BE2C (cell line): ENCODE measurements at regions not wholly inside any gene's neighbourhood (a gene's known extent, or its start where the extent isn't known, plus 50 kb on each side); places are given as distances from the start of the nearest gene placed in this dataset.

Experiments
- DNase-seq: peaks from one replicate; pipeline ENCODE4 v3.0.0-alpha.2; 2020
- H3K27me3 ChIP-seq: fragments of 250-450 bp; sonication (Bioruptor Pico); 2 replicates; pipeline ENCODE4 v1.5.1; 2020; ENCODE audit warnings: mild to moderate bottlenecking
- H3K36me3 ChIP-seq: fragments of 250-450 bp; sonication (Bioruptor Pico); 2 replicates; pipeline ENCODE4 v1.5.1; 2020; ENCODE audit warnings: mild to moderate bottlenecking
- H3K4me1 ChIP-seq: fragments of 250-450 bp; sonication (Bioruptor Pico); 2 replicates; pipeline ENCODE4 v1.5.1; 2020
- H3K4me3 ChIP-seq: 2 replicates; pipeline ENCODE4 v1.5.1; 2011; ENCODE audit warnings: low read depth, low read length
- H3K9me3 ChIP-seq: fragments of 250-450 bp; sonication (Bioruptor Pico); 2 replicates; pipeline ENCODE4 v1.5.1; 2020
- TF ChIP-seq, protein P1 (sequence below): IDR thresholded peaks from 2 replicates; pipeline ENCODE4 v1.5.1; 2012; ENCODE audit warnings: mild to moderate bottlenecking, low read depth, low read length

DNA sequence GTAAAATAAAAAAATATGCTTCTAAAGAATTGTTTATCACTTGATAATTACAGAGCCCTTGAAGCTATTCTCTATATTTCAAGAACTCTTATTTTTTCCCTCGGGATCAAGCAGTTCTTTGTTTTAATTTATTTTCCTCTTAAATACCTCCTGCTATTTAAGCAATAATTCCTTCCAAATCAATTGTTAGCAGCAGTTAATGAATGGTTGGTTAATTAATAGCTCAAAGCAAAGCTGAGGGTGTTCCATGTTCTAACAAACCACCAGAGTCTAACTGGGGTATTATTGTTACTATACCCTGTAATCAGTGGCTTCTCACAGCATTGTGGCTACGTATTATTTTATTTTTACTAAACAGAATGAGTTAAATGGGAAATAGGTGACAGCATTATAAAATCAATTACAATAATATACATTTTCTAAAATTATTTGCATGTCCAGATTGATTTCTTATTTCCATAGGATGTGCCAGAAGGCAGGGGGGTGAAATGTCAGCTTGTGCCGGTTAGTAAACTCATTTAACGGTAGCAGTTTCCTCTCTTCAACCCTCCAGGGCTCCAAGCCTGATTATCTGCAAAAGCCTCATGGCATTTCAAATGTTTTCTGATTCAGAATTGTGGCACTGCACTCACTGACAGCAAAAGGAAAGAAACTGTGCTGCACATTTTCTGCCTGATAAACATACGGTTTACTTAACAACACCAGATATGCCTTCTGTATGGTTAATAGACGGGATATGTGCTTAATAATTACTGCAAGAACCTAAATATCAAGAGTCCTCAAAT, 286.9 kb upstream of the EMCN start:
- TF ChIP-seq, protein P1, sequence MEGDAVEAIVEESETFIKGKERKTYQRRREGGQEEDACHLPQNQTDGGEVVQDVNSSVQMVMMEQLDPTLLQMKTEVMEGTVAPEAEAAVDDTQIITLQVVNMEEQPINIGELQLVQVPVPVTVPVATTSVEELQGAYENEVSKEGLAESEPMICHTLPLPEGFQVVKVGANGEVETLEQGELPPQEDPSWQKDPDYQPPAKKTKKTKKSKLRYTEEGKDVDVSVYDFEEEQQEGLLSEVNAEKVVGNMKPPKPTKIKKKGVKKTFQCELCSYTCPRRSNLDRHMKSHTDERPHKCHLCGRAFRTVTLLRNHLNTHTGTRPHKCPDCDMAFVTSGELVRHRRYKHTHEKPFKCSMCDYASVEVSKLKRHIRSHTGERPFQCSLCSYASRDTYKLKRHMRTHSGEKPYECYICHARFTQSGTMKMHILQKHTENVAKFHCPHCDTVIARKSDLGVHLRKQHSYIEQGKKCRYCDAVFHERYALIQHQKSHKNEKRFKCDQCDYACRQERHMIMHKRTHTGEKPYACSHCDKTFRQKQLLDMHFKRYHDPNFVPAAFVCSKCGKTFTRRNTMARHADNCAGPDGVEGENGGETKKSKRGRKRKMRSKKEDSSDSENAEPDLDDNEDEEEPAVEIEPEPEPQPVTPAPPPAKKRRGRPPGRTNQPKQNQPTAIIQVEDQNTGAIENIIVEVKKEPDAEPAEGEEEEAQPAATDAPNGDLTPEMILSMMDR = no peak
- no peaks in the 10 kb centered on the region for H3K27me3 ChIP-seq

DNA sequence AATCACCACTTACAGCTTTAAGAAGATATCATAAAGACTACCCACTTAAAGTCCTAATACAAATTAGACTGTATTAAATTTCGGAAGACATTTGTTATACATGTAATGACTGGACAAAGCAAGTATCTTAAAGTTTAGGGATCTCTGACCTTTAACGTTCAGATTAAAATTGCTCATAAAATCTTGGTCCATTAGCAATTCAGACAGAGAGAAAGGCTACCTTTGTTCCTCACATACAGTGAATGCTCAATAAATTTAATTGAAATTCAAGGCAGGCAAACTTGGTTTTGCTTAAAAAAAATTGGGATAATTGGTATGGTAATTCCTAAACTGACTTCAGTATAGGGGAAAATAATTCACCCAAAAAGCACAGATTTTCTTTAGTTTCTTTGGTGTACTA, 285.9 kb upstream of the EMCN start:
- DNase-seq = no peak
- TF ChIP-seq, protein P1 = no peak
- no peaks in the 10 kb centered on the region for H3K36me3 ChIP-seq
- H3K9me3 ChIP-seq = no peaks in the 10 kb centered on the region
- H3K27me3 ChIP-seq = no peaks in the 10 kb centered on the region
- H3K4me1 ChIP-seq = peaks cover 4% of the 10 kb centered on the region; the same call in 1 of the 2 replicates
- no peak overlapping the region for H3K4me3 ChIP-seq

More for the DNA sequence above, 286.9 kb upstream of the EMCN start:
- no peak for DNase-seq
- no peaks in the 10 kb centered on the region for H3K9me3 ChIP-seq
- H3K4me1 ChIP-seq = peaks cover 4% of the 10 kb centered on the region; the same call in 1 of the 2 replicates
- no peak overlapping the region for H3K4me3 ChIP-seq
- no peaks in the 10 kb centered on the region for H3K36me3 ChIP-seq

DNA sequence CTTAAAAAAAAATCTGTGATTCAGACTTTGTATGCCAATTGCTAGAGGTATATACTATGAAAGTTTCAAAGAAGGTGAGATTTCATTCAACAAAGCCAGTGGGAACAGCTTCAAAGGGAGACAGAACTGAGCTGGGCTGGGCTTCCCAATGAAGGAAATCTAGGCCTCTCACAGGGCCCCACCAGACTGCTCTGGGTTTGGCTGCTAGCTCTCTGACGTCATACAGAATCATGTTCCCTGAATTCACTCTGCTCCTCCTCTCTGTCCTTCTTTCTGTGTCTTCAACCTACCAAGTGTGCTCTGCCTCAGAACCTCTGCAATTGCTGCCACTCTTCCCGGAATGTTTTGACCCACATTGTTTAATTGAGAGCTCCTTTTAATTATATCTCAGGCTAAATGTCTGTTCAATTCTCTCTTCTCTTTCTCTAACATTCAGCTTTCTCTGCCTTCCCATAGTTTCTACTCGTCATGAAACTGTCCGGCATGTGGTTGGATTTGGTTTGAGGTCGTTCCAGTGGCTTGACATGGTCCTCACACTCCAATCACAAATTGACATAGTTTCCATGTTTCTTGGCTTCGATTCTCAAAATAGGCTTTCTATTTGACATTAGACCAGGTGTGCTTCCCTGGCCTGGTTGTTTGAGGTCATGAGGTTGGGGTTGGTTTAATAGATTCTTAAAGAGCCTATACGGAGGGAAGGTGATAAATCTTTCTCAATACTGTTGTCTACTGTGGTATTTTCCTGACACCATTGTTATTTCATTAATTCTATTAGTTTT, 282.1 kb upstream of the EMCN start:
- Histone ChIP-seq H3K27me3 (no peaks in the 10 kb centered on the region), H3K36me3 (no peaks in the 10 kb centered on the region), H3K4me1 (no peaks in the 10 kb centered on the region), H3K4me3 (no peak overlapping the region), H3K9me3 (no peaks in the 10 kb centered on the region)
- DNase-seq = no peak
- TF ChIP-seq, protein P1 = no peak

DNA sequence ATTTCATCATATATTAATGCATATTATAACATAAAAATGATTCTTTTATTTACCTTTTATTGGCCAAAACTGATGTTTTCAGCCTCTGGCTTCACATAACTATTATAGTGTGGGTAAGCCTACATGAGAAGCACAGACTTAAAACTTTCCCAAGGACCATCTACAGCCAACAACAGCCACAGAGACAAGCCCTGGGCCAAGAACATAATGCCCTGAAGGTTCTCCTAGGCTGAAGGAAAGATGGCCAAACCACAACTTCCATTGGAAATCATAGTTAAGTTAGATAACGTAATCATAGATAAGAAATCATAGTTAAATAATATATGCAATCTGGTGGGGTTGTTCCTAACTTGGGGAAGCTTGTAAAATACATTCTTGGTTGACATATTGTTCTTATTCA, 280.0 kb upstream of the EMCN start:
- TF ChIP-seq, protein P1 = no peak
- Histone ChIP-seq H3K4me3 (no peak overlapping the region), H3K9me3 (no peaks in the 10 kb centered on the region), H3K27me3 (no peaks in the 10 kb centered on the region), H3K4me1 (no peaks in the 10 kb centered on the region), H3K36me3 (no peaks in the 10 kb centered on the region)
- DNase-seq = no peak

DNA sequence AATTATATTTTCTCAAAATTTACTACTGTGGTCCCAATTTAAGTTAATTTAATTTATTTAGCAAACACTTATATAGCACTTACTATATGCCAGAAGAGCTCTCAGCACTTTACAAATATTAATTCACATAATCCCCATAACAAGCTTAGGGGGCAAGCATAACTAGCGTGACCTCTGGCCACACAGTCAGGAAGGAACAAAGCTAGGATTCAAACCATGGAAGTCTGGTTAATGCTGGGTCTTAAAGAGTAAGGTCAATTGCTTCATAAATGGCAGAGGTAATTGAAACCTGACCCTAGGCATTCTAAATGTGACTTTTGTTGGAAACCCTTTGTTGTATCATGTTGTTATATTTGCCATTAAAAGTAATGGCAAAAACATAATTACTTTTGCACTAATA, 279.5 kb upstream of the EMCN start:
- no peaks in the 10 kb centered on the region for H3K27me3 ChIP-seq
- H3K36me3 ChIP-seq = no peaks in the 10 kb centered on the region
- H3K4me1 ChIP-seq = no peaks in the 10 kb centered on the region
- no peak for DNase-seq
- no peak overlapping the region for H3K4me3 ChIP-seq
- no peaks in the 10 kb centered on the region for H3K9me3 ChIP-seq
- TF ChIP-seq, protein P1 = no peak

DNA sequence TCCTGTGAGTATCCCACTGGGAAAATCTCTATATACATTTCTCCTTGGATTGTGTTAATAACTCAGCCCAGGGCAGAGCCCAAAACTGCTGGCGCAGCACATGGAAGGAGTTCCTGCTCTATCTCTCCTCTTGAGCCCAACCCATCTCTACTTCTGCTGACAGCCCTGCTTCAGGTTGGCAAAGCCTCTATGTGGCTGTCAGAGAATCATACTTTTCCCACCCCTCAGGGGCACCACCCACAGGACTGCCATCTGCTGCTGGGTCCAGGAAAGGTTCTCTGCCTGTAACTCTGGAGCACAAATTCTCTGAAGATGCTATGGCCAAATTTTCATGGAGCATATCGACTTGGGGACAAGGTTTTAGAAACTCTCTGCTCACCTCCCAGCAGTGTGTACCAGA, 278.5 kb upstream of the EMCN start:
- Histone ChIP-seq H3K27me3 (no peaks in the 10 kb centered on the region), H3K4me3 (no peak overlapping the region), H3K4me1 (no peaks in the 10 kb centered on the region), H3K36me3 (no peaks in the 10 kb centered on the region), H3K9me3 (no peaks in the 10 kb centered on the region)
- DNase-seq = no peak
- TF ChIP-seq, protein P1 = no peak
